Trophoblast cell (in vitro differentiated cells and primary cell): ENCODE measurements at regions not wholly inside any gene's neighbourhood (a gene's known extent, or its start where the extent isn't known, plus 50 kb on each side); places are given as distances from the start of the nearest gene placed in this dataset.

ENCODE experiments used
- DNase-seq, 2 donors: peaks; one replicate each; pipeline ENCODE4 v3.0.0-alpha.2; 2016
- H2AFZ ChIP-seq: 2 replicates; pipeline ENCODE4 v1.6.1; 2013; ENCODE audit warnings: low read length, moderate library complexity, mild to moderate bottlenecking; ENCODE audit not compliant: insufficient read depth, poor library complexity
- H2AK5ac ChIP-seq: 2 replicates; pipeline ENCODE4 v1.6.1; 2013; ENCODE audit warnings: mild to moderate bottlenecking, low read length
- H2BK120ac ChIP-seq: 2 replicates; pipeline ENCODE4 v1.6.1; 2013; ENCODE audit warnings: low read length, mild to moderate bottlenecking, moderate library complexity; ENCODE audit not compliant: insufficient read depth, poor library complexity
- H2BK12ac ChIP-seq: 2 replicates; pipeline ENCODE4 v1.6.1; 2013; ENCODE audit warnings: mild to moderate bottlenecking, low read length, moderate library complexity
- H2BK5ac ChIP-seq: 2 replicates; pipeline ENCODE4 v1.6.1; 2013; ENCODE audit warnings: low read length, low read depth, moderate library complexity, mild to moderate bottlenecking; ENCODE audit not compliant: poor library complexity
- H3K14ac ChIP-seq: 2 replicates; pipeline ENCODE4 v1.6.1; 2013; ENCODE audit warnings: mild to moderate bottlenecking, low read length
- H3K18ac ChIP-seq: 2 replicates; pipeline ENCODE4 v1.6.1; 2013; ENCODE audit warnings: mild to moderate bottlenecking, low read length
- H3K23ac ChIP-seq: 2 replicates; pipeline ENCODE4 v1.6.1; 2013; ENCODE audit warnings: low read length
- H3K27ac ChIP-seq: 2 replicates; pipeline ENCODE4 v1.5.1; 2013; ENCODE audit warnings: low read depth, mild to moderate bottlenecking, inconsistent platforms, low read length, moderate library complexity
- H3K27me3 ChIP-seq: 2 replicates; pipeline ENCODE4 v1.6.1; 2013; ENCODE audit warnings: inconsistent platforms, mild to moderate bottlenecking, low read length, moderate library complexity; ENCODE audit not compliant: insufficient read depth
- H3K36me3 ChIP-seq, 2 experiments: 1 replicate in 1 of 2; 2 replicates in 1 of 2; pipeline ENCODE4 v1.6.1; 2013; ENCODE audit warnings: low read length in 2 of 2, mild to moderate bottlenecking in 2 of 2, moderate library complexity in 1 of 2; ENCODE audit not compliant: insufficient read depth in 2 of 2, control insufficient read depth in 1 of 2
- H3K4ac ChIP-seq: 2 replicates; pipeline ENCODE4 v1.6.1; 2013; ENCODE audit warnings: low read depth, mild to moderate bottlenecking, low read length, moderate library complexity
- H3K4me1 ChIP-seq, 2 experiments: 1 replicate in 1 of 2; 2 replicates in 1 of 2; pipeline ENCODE4 v1.6.1; 2013; ENCODE audit warnings: low read length in 2 of 2, mild to moderate bottlenecking in 2 of 2, moderate library complexity in 1 of 2; ENCODE audit not compliant: insufficient read depth in 2 of 2, control insufficient read depth in 1 of 2
- H3K4me2 ChIP-seq: 2 replicates; pipeline ENCODE4 v1.6.1; 2013; ENCODE audit warnings: inconsistent platforms, mild to moderate bottlenecking, low read length, moderate library complexity
- H3K4me3 ChIP-seq: 2 replicates; pipeline ENCODE4 v1.5.1; 2013; ENCODE audit warnings: mild to moderate bottlenecking, low read depth, low read length, inconsistent platforms
- H3K79me1 ChIP-seq: one replicate; pipeline ENCODE4 v1.6.1; 2013; ENCODE audit warnings: low read length
- H3K79me2 ChIP-seq: 2 replicates; pipeline ENCODE4 v1.6.1; 2013; ENCODE audit warnings: low read length, mild to moderate bottlenecking; ENCODE audit not compliant: control insufficient read depth, insufficient read depth, poor library complexity
- H3K9ac ChIP-seq: 2 replicates; pipeline ENCODE4 v1.6.1; 2013; ENCODE audit warnings: mild to moderate bottlenecking, low read length
- H3K9me3 ChIP-seq: 2 replicates; pipeline ENCODE4 v1.6.1; 2013; ENCODE audit warnings: low read depth, mild to moderate bottlenecking, control low read depth, inconsistent platforms, low read length; ENCODE audit not compliant: insufficient read depth
- H4K12ac ChIP-seq: 2 replicates; pipeline ENCODE4 v1.6.1; 2013; ENCODE audit warnings: low read depth, mild to moderate bottlenecking, low read length, moderate library complexity
- H4K8ac ChIP-seq: 2 replicates; pipeline ENCODE4 v1.6.1; 2013; ENCODE audit warnings: low read depth, mild to moderate bottlenecking, low read length, moderate library complexity
- H4K91ac ChIP-seq: one replicate; pipeline ENCODE4 v1.6.1; 2013; ENCODE audit warnings: low read depth, mild to moderate bottlenecking, low read length, moderate library complexity
- WGBS: extraction: QIAGEN DNeasy Blood & Tissue Kit; methylation state at CpG from one replicate; pipeline ENCODE4 v1.1.7; 2013; ENCODE audit warnings: missing lambda C conversion rate; ENCODE audit not compliant: insufficient read length, insufficient coverage; ENCODE audit errors: extremely low coverage; 5-methylcytosine and 5-hydroxymethylcytosine counted together

GRCh38 chr6:144574796-144575195, 289.7 kb downstream of the UTRN start:
- no peaks in the 10 kb centered on the region for H3K79me2 ChIP-seq
- no peak overlapping the region for H3K27ac ChIP-seq
- no CpG with 5 or more reads among the region's 2 CpGs for WGBS
- no peak overlapping the region for H3K4me3 ChIP-seq
- H4K8ac ChIP-seq = no peak overlapping the region
- no peak overlapping the region for H2AFZ ChIP-seq
- no peak overlapping the region for H3K14ac ChIP-seq
- no peak overlapping the region for H2BK5ac ChIP-seq
- H3K79me1 ChIP-seq = no peaks in the 10 kb centered on the region
- no peak overlapping the region for H3K23ac ChIP-seq
- H3K27me3 ChIP-seq = no peaks in the 10 kb centered on the region
- H3K36me3 ChIP-seq = peaks cover 0 to 3% of the 10 kb centered on the region in 2 experiments
- DNase-seq = no peak
- no peak overlapping the region for H4K91ac ChIP-seq
- no peak overlapping the region for H3K9ac ChIP-seq
- H2AK5ac ChIP-seq = no peak overlapping the region
- H3K4ac ChIP-seq = no peak overlapping the region
- H3K9me3 ChIP-seq = no peaks in the 10 kb centered on the region
- H3K18ac ChIP-seq = no peak overlapping the region
- no peaks in the 10 kb centered on the region for H3K4me1 ChIP-seq
- H2BK120ac ChIP-seq = no peak overlapping the region
- no peak overlapping the region for H2BK12ac ChIP-seq
- no peak overlapping the region for H4K12ac ChIP-seq
- H3K4me2 ChIP-seq = no peak overlapping the region

DNA sequence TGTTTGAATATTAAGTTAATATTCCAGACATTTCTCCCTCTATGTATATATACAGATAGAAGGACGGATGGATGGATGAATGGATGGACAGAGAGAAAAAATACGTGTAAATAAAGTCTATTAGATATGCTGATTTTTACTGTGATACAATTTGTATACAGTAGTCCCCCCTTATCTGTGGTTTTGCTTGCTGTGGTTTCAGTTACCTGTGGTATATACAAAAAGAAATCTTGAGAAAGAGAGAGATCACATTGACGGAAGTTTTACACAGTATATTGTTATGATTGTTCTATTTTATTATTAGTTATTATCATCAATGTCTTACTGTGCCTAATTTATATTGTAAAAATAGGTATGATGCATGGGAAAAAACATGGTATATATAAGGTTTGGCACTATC, 290.2 kb downstream of the UTRN start:
- no peaks in the 10 kb centered on the region for H3K79me2 ChIP-seq
- H3K36me3 ChIP-seq = peaks cover 0 to 3% of the 10 kb centered on the region in 2 experiments
- no peaks in the 10 kb centered on the region for H3K79me1 ChIP-seq
- no peak overlapping the region for H2BK12ac ChIP-seq
- no peak overlapping the region for H3K9ac ChIP-seq
- no peak for DNase-seq
- H2BK5ac ChIP-seq = no peak overlapping the region
- no peak overlapping the region for H3K18ac ChIP-seq
- H3K4me3 ChIP-seq = no peak overlapping the region
- no peak overlapping the region for H3K4me2 ChIP-seq
- no peaks in the 10 kb centered on the region for H3K9me3 ChIP-seq
- no peak overlapping the region for H4K12ac ChIP-seq
- H4K91ac ChIP-seq = no peak overlapping the region
- no peak overlapping the region for H4K8ac ChIP-seq
- H3K23ac ChIP-seq = no peak overlapping the region
- no peak overlapping the region for H3K4ac ChIP-seq
- no peaks in the 10 kb centered on the region for H3K27me3 ChIP-seq
- no peak overlapping the region for H2BK120ac ChIP-seq
- H3K4me1 ChIP-seq = no peaks in the 10 kb centered on the region
- no peak overlapping the region for H3K14ac ChIP-seq
- no peak overlapping the region for H2AK5ac ChIP-seq
- no peak overlapping the region for H3K27ac ChIP-seq
- no peak overlapping the region for H2AFZ ChIP-seq
- no CpG with 5 or more reads among the region's 3 CpGs for WGBS

- Histone ChIP-seq H3K27ac (no peak overlapping the region), H2BK12ac (no peak overlapping the region), H3K9me3 (no peaks in the 10 kb centered on the region), H2AFZ (no peak overlapping the region), H3K27me3 (no peaks in the 10 kb centered on the region), H4K8ac (no peak overlapping the region), H3K36me3 (peaks cover 0 to 3% of the 10 kb centered on the region in 2 experiments), H3K14ac (no peak overlapping the region), H4K91ac (no peak overlapping the region), H2BK120ac (no peak overlapping the region), H3K79me1 (no peaks in the 10 kb centered on the region), H3K4me2 (no peak overlapping the region), H3K9ac (peak overlapping the region; percentile 61), H2AK5ac (no peak overlapping the region), H3K79me2 (no peaks in the 10 kb centered on the region), H3K4me1 (no peaks in the 10 kb centered on the region), H2BK5ac (no peak overlapping the region), H3K23ac (no peak overlapping the region), H3K4ac (no peak overlapping the region), H4K12ac (no peak overlapping the region), H3K18ac (no peak overlapping the region), H3K4me3 (no peak overlapping the region)
- WGBS = no CpG with 5 or more reads among the region's 6 CpGs
- DNase-seq = no peak
Observed at GRCh38 chr6:144576871-144577270, 291.7 kb downstream of the UTRN start.

DNA sequence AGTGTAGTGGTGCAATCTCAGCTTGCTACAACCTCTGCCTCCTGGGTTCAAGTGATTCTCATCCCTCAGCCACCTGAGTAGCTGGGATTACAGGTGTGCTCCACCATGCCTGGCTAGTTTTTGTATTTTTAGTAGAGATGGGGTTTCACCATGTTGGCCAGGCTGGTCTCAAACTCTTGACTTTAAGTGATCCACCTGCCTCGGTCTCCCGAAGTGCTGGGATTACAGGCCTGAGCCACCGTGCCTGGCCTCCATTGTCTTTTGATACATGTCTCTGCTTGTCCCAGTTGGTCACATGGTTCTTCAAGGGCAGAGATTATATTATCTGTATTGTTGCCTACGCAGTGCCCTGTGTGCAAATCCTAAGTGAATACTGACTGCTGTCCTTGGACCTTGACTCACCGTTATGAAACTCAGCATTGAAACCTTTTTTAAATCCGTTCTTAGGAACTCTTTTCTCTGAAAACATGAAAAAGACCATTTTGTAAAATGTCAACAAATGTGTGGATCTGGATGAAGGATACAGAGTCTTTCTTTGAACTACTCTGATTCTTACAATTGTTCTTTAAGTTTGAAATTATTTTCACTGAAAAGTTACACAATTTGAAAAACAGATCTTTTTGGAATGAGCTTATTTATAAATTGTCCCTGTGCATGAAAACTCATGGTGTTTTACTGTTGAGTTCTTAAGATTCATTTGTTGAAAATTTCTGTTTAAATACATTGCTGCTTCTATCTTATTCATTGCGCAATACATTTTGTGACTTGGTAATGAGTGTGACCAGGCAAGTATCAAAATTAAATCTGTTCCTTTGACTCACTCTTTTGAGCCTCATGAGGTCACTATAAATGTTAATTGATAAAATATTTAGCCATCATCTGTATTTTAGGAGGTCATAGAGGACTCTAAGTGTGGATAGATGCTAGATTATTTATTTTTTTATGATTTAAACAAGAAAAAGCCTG, 293.5 kb downstream of the UTRN start:
- WGBS = no CpG with 5 or more reads among the region's 7 CpGs
- Histone ChIP-seq H2BK12ac (no peak overlapping the region), H2AK5ac (no peak overlapping the region), H2BK5ac (no peak overlapping the region), H3K36me3 (peaks cover 0 to 3% of the 10 kb centered on the region in 2 experiments), H3K4me2 (no peak overlapping the region), H4K12ac (no peak overlapping the region), H3K27me3 (no peaks in the 10 kb centered on the region), H3K4me3 (no peak overlapping the region), H3K9ac (no peak overlapping the region), H2AFZ (no peak overlapping the region), H2BK120ac (no peak overlapping the region), H3K18ac (no peak overlapping the region), H3K9me3 (no peaks in the 10 kb centered on the region), H3K4ac (no peak overlapping the region), H3K79me1 (no peaks in the 10 kb centered on the region), H3K23ac (no peak overlapping the region), H3K79me2 (no peaks in the 10 kb centered on the region), H4K91ac (no peak overlapping the region), H3K4me1 (no peaks in the 10 kb centered on the region), H3K14ac (no peak overlapping the region), H3K27ac (no peak overlapping the region), H4K8ac (no peak overlapping the region)
- no peak for DNase-seq
